GM12865 (cell line): ENCODE measurements at regions not wholly inside any gene's neighbourhood (a gene's known extent, or its start where the extent isn't known, plus 50 kb on each side); places are given as distances from the start of the nearest gene placed in this dataset.

ENCODE experiments used
- DNase-seq: peaks from one replicate; pipeline ENCODE4 v3.0.0; 2010; ENCODE audit warnings: low read depth
- H3K4me3 ChIP-seq: 2 replicates; pipeline ENCODE4 v1.5.1; 2011; ENCODE audit warnings: mild to moderate bottlenecking, low read depth, low read length, control low read depth
- CTCF ChIP-seq: IDR thresholded peaks from 2 replicates; pipeline ENCODE4 v1.5.1; 2011; ENCODE audit warnings: low read length, control low read depth, low read depth, inconsistent platforms; ENCODE audit not compliant: insufficient read depth; ENCODE audit errors: missing control alignments

- no peak overlapping the region for H3K4me3 ChIP-seq
- TF ChIP-seq CTCF = no peak
Measured at GRCh38 chr10:4058514-4059029, 273.6 kb upstream of the KLF6 start.

GRCh38 chr10:4057725-4058513 lies 272.9 kb upstream of the KLF6 start:
- TF ChIP-seq CTCF = no peak
- DNase-seq = no peak
- no peak overlapping the region for H3K4me3 ChIP-seq

More at GRCh38 chr10:4058514-4059029, 273.6 kb upstream of the KLF6 start:
- no peak for DNase-seq

DNA sequence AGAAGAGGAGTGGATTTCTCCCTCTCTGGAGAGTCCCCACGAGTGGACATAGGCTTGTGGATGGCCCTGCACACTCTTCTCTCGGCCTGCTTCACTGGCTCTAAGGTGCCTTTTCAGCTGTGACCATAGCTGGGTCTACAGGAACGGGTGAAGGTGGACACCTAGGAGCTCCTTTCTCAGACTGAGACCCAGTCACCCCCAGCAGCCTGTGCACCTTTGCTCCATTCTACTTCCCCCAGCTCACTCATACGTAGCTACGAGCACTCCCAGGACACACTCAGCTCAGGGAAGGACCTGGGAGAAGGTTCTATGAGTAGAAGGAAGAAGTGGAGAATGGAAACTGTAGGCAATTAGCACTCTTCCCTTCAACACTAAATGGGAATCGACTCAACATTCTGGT lies 272.0 kb upstream of the KLF6 start:
- DNase-seq = no peak
- TF ChIP-seq CTCF = no peak
- no peak overlapping the region for H3K4me3 ChIP-seq

DNA sequence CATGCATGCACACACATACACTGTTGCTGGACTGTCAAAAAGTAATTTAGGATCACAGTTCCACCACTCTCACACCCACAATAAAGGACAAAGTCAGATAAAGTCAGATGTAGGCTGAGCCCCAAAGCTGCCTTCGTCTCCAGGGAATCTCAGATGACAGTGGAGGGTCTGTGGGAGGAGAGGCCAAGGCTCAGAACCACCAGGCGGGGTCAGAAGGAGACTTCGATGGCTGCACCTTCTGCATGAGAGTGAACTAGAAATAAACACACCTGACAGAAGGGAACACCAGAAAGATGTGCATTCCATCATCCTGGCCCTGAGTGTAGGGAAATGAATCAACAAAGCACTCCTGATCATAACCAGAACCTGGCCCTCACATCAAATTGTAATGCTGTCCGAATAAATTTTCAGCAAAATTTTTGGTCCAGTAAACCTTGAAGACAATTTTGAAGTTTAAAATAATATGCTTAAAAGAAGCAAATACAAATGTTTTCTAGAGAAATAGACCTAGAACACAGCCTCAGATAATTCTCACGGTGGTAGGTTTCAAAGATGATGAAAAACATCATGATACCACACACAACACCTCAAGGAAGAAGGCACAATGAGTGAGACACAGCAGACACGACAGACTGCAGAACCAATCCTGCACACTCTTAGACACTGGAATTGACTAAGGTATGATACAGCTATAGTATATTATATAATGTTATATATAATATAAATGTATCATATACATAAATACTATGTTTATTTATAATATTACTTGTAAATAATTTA lies 269.8 kb upstream of the KLF6 start:
- no peak for DNase-seq
- no peak for TF ChIP-seq CTCF
- H3K4me3 ChIP-seq = no peak overlapping the region

DNA sequence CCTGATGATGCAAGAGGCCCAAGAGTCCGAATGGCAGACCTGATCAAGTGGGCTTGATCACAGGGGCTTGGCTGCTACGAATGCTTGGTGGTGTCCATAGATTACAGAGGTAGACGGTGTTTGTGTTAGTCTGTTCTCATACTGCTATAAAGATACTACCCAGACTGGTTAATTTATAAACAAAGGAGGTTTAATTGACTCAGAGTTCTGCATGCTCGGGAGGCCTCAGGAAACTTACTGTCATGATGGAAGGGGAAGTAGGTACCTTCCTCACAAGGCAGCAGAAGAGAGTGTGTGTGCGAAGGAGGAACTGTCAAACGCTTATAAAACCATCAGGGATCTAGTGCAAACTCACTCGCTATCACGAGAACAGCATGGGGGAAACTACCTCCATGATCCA lies 268.9 kb upstream of the KLF6 start:
- no peak overlapping the region for H3K4me3 ChIP-seq
- no peak for DNase-seq
- TF ChIP-seq CTCF = no peak

- DNase-seq = no peak
- no peak overlapping the region for H3K4me3 ChIP-seq
- no peak for TF ChIP-seq CTCF
Measured at GRCh38 chr10:4051641-4052151, 266.7 kb upstream of the KLF6 start.
